ENCODE measurements at regions not wholly inside any gene's neighbourhood (a gene's known extent, or its start where the extent isn't known, plus 50 kb on each side); places are given as distances from the start of the nearest gene placed in this dataset.

GRCh38 chr2:129334696-129335410 is 644.6 kb upstream of the RAB6C start:
- Mint-ChIP-seq H3K4me1 (ENCODE audit: low read depth) (no peaks in the 10 kb centered on the region), H3K27ac (no peak overlapping the region), H3K27me3 (ENCODE audit: low read depth) (no peaks in the 10 kb centered on the region), H3K4me3 (no peak overlapping the region), H3K36me3 (ENCODE audit: insufficient read depth in 2 of 2) (no peaks in the 10 kb centered on the region), H3K9me3 (peaks cover 0 to 3% of the 10 kb centered on the region in 2 donors)
- ATAC-seq (replicated peaks in 1 of 2) (no peak), DNase-seq (no peak)

GRCh38 chr2:129336276-129336675 is 643.2 kb upstream of the RAB6C start:
- H3K9me3 Mint-ChIP-seq, result peaks cover 2 to 3% of the 10 kb centered on the region in 2 donors
- DNase-seq (no peak), ATAC-seq (replicated peaks in 1 of 2) (no peak)
- no peak overlapping the region for H3K27ac Mint-ChIP-seq
- H3K27me3 Mint-ChIP-seq (ENCODE audit: low read depth), result no peaks in the 10 kb centered on the region
- H3K4me1 Mint-ChIP-seq (ENCODE audit: low read depth), result no peaks in the 10 kb centered on the region
- H3K36me3 Mint-ChIP-seq (ENCODE audit: insufficient read depth in 2 of 2), result no peaks in the 10 kb centered on the region
- no peak overlapping the region for H3K4me3 Mint-ChIP-seq

GRCh38 chr2:129337076-129337475 is 642.4 kb upstream of the RAB6C start:
- H3K4me1 Mint-ChIP-seq (ENCODE audit: low read depth), result no peaks in the 10 kb centered on the region
- ATAC-seq (replicated peaks in 1 of 2) (no peak), DNase-seq (no peak)
- H3K27ac Mint-ChIP-seq, result no peak overlapping the region
- no peaks in the 10 kb centered on the region for H3K36me3 Mint-ChIP-seq (ENCODE audit: insufficient read depth in 2 of 2)
- H3K27me3 Mint-ChIP-seq (ENCODE audit: low read depth), result no peaks in the 10 kb centered on the region
- no peak overlapping the region for H3K4me3 Mint-ChIP-seq
- peaks cover 3 to 6% of the 10 kb centered on the region in 2 donors for H3K9me3 Mint-ChIP-seq

GRCh38 chr2:129345540-129345939 is 633.9 kb upstream of the RAB6C start:
- Mint-ChIP-seq H3K9me3 (peaks cover 2 to 6% of the 10 kb centered on the region in 2 donors), H3K27ac (no peak overlapping the region), H3K36me3 (ENCODE audit: insufficient read depth in 2 of 2) (no peaks in the 10 kb centered on the region), H3K4me1 (ENCODE audit: low read depth) (no peaks in the 10 kb centered on the region), H3K4me3 (no peak overlapping the region), H3K27me3 (ENCODE audit: low read depth) (no peaks in the 10 kb centered on the region)
- DNase-seq (no peak), ATAC-seq (replicated peaks in 1 of 2) (no peak)

GRCh38 chr2:129347486-129348217 is 631.8 kb upstream of the RAB6C start:
- ATAC-seq (replicated peaks in 1 of 2) (no peak), DNase-seq (no peak)
- H3K36me3 Mint-ChIP-seq (ENCODE audit: insufficient read depth in 2 of 2), result no peaks in the 10 kb centered on the region
- no peaks in the 10 kb centered on the region for H3K27me3 Mint-ChIP-seq (ENCODE audit: low read depth)
- peaks cover 0 to 3% of the 10 kb centered on the region in 2 donors for H3K9me3 Mint-ChIP-seq
- H3K4me1 Mint-ChIP-seq (ENCODE audit: low read depth), result no peaks in the 10 kb centered on the region
- no peak overlapping the region for H3K27ac Mint-ChIP-seq
- no peak overlapping the region for H3K4me3 Mint-ChIP-seq

GRCh38 chr2:129354631-129355030 is 624.8 kb upstream of the RAB6C start:
- ATAC-seq (replicated peaks in 1 of 2) (no peak), DNase-seq (no peak)
- no peaks in the 10 kb centered on the region for H3K36me3 Mint-ChIP-seq (ENCODE audit: insufficient read depth in 2 of 2)
- no peaks in the 10 kb centered on the region for H3K4me1 Mint-ChIP-seq (ENCODE audit: low read depth)
- H3K27ac Mint-ChIP-seq, result no peak overlapping the region
- H3K27me3 Mint-ChIP-seq (ENCODE audit: low read depth), result no peaks in the 10 kb centered on the region
- H3K4me3 Mint-ChIP-seq, result no peak overlapping the region
- peaks cover 0 to 2% of the 10 kb centered on the region in 2 donors for H3K9me3 Mint-ChIP-seq

GRCh38 chr2:129361688-129362087 is 617.8 kb upstream of the RAB6C start:
- no peaks in the 10 kb centered on the region for H3K4me1 Mint-ChIP-seq (ENCODE audit: low read depth)

GRCh38 chr2:129366263-129366662 is 613.2 kb upstream of the RAB6C start:
- ATAC-seq (replicated peaks in 1 of 2) (no peak), DNase-seq (no peak)
- Mint-ChIP-seq H3K9me3 (peaks cover 0 to 1% of the 10 kb centered on the region in 2 donors), H3K4me1 (ENCODE audit: low read depth) (no peaks in the 10 kb centered on the region), H3K4me3 (no peak overlapping the region), H3K36me3 (ENCODE audit: insufficient read depth in 2 of 2) (no peaks in the 10 kb centered on the region), H3K27ac (no peak overlapping the region), H3K27me3 (ENCODE audit: low read depth) (no peaks in the 10 kb centered on the region)

More at GRCh38 chr2:129361688-129362087, 617.8 kb upstream of the RAB6C start:
- ATAC-seq (replicated peaks in 1 of 2), result no peak
- H3K9me3 Mint-ChIP-seq, result peaks cover 0 to 2% of the 10 kb centered on the region in 2 donors
- H3K27ac Mint-ChIP-seq, result no peak overlapping the region
- H3K27me3 Mint-ChIP-seq (ENCODE audit: low read depth), result no peaks in the 10 kb centered on the region
- no peaks in the 10 kb centered on the region for H3K36me3 Mint-ChIP-seq (ENCODE audit: insufficient read depth in 2 of 2)
- no peak for DNase-seq
- no peak overlapping the region for H3K4me3 Mint-ChIP-seq

GRCh38 chr2:129367107-129367506 is 612.4 kb upstream of the RAB6C start:
- Mint-ChIP-seq H3K4me1 (ENCODE audit: low read depth) (no peaks in the 10 kb centered on the region), H3K27me3 (ENCODE audit: low read depth) (no peaks in the 10 kb centered on the region), H3K4me3 (no peak overlapping the region), H3K9me3 (peaks cover 0 to 1% of the 10 kb centered on the region in 2 donors), H3K27ac (no peak overlapping the region), H3K36me3 (ENCODE audit: insufficient read depth in 2 of 2) (no peaks in the 10 kb centered on the region)
- ATAC-seq (replicated peaks in 1 of 2) (no peak), DNase-seq (no peak)

- H3K4me3 Mint-ChIP-seq, result no peak overlapping the region
- H3K4me1 Mint-ChIP-seq (ENCODE audit: low read depth), result no peaks in the 10 kb centered on the region
- H3K27me3 Mint-ChIP-seq (ENCODE audit: low read depth), result no peaks in the 10 kb centered on the region
- no peaks in the 10 kb centered on the region for H3K36me3 Mint-ChIP-seq (ENCODE audit: insufficient read depth in 2 of 2)
- H3K27ac Mint-ChIP-seq, result no peak overlapping the region
- DNase-seq, result no peak
- no peak for ATAC-seq (replicated peaks in 1 of 2)
- peaks cover 0 to 1% of the 10 kb centered on the region in 2 donors for H3K9me3 Mint-ChIP-seq
Observed at GRCh38 chr2:129369437-129369836, 610.0 kb upstream of the RAB6C start.

GRCh38 chr2:129374452-129374851 is 605.0 kb upstream of the RAB6C start:
- Mint-ChIP-seq H3K27ac (no peak overlapping the region), H3K36me3 (ENCODE audit: insufficient read depth in 2 of 2) (no peaks in the 10 kb centered on the region), H3K4me1 (ENCODE audit: low read depth) (no peaks in the 10 kb centered on the region), H3K4me3 (no peak overlapping the region), H3K27me3 (ENCODE audit: low read depth) (no peaks in the 10 kb centered on the region), H3K9me3 (no peaks in the 10 kb centered on the region)
- ATAC-seq (replicated peaks in 1 of 2) (no peak), DNase-seq (no peak)

GRCh38 chr2:129375632-129376425 is 603.6 kb upstream of the RAB6C start:
- no peak for ATAC-seq (replicated peaks in 1 of 2)
- Mint-ChIP-seq H3K36me3 (ENCODE audit: insufficient read depth in 2 of 2) (no peaks in the 10 kb centered on the region), H3K27me3 (ENCODE audit: low read depth) (no peaks in the 10 kb centered on the region), H3K4me1 (ENCODE audit: low read depth) (no peaks in the 10 kb centered on the region), H3K4me3 (no peak overlapping the region), H3K27ac (no peak overlapping the region), H3K9me3 (no peaks in the 10 kb centered on the region)
- DNase-seq, result no peak

- no peaks in the 10 kb centered on the region for H3K4me1 Mint-ChIP-seq (ENCODE audit: low read depth)
- H3K27ac Mint-ChIP-seq, result no peak overlapping the region
- no peak for DNase-seq
- H3K9me3 Mint-ChIP-seq, result peaks cover 0 to 5% of the 10 kb centered on the region in 2 donors
- H3K27me3 Mint-ChIP-seq (ENCODE audit: low read depth), result no peaks in the 10 kb centered on the region
- H3K36me3 Mint-ChIP-seq (ENCODE audit: insufficient read depth in 2 of 2), result no peaks in the 10 kb centered on the region
- H3K4me3 Mint-ChIP-seq, result no peak overlapping the region
- no peak for ATAC-seq (replicated peaks in 1 of 2)
Observed at GRCh38 chr2:129376426-129377077, 602.9 kb upstream of the RAB6C start.
